IMR-90 (cell line): ENCODE measurements at regions not wholly inside any gene's neighbourhood (a gene's known extent, or its start where the extent isn't known, plus 50 kb on each side); places are given as distances from the start of the nearest gene placed in this dataset.

ENCODE experiments used
- ATAC-seq: fragments of 200-7000 bp; cut with Tn5 transposase; 2 replicates; pipeline ENCODE4 v1.9.1; 2020; ENCODE audit warnings: low read depth, mild to moderate bottlenecking, moderate library complexity
- BruUV-seq: library from RNA; stranded (reverse); fragments of 400-500 nt; replicated peaks from 2 replicates; lab custom pipeline; 2021; lab: Mats Ljungman, UMichigan
- CTCF ChIA-PET: fragments of 300-600 bp; formaldehyde crosslinking; extraction: SDS; loops from one replicate; lab custom pipeline; 2021; ENCODE audit warnings: antibody characterized with exemption; lab: Yijun Ruan, JAX
- POLR2A ChIA-PET: fragments of 300-600 bp; sonication (Branson Sonifier 250); formaldehyde crosslinking; loops from one replicate; lab custom pipeline; 2022; ENCODE audit warnings: antibody characterized with exemption; ENCODE audit not compliant: unreplicated experiment; lab: Charles Lee
- DNase-seq: peaks from one replicate; pipeline ENCODE4 v3.0.0; 2013
- H2AFZ ChIP-seq: replicated peaks from 2 replicates; pipeline ENCODE3; 2013; ENCODE audit warnings: low read length, mild to moderate bottlenecking; ENCODE audit not compliant: poor library complexity
- H2AK5ac ChIP-seq: 2 replicates; pipeline ENCODE4 v1.6.1; 2013; ENCODE audit warnings: low read depth, low read length, inconsistent platforms
- H2AK9ac ChIP-seq: replicated peaks from 2 replicates; pipeline ENCODE3; 2013; ENCODE audit warnings: mild to moderate bottlenecking, low read depth, low read length, moderate library complexity; ENCODE audit not compliant: poor library complexity
- H2BK120ac ChIP-seq: 2 replicates; pipeline ENCODE4 v1.6.1; 2013; ENCODE audit warnings: low read depth, low read length, inconsistent platforms
- H2BK15ac ChIP-seq: 3 replicates; pipeline ENCODE4 v1.6.1; 2013; ENCODE audit warnings: low read depth, low read length, inconsistent platforms
- H2BK20ac ChIP-seq: 2 replicates; pipeline ENCODE4 v1.6.1; 2013; ENCODE audit warnings: low read depth, mild to moderate bottlenecking, inconsistent platforms, low read length, moderate library complexity
- H2BK5ac ChIP-seq: 2 replicates; pipeline ENCODE4 v1.6.1; 2013; ENCODE audit warnings: mild to moderate bottlenecking, low read depth, low read length, inconsistent platforms; ENCODE audit not compliant: poor library complexity, severe bottlenecking
- H3K14ac ChIP-seq: replicated peaks from 2 replicates; pipeline ENCODE4 v1.6.1; 2013; ENCODE audit warnings: low read depth, low read length, inconsistent platforms
- H3K18ac ChIP-seq: 2 replicates; pipeline ENCODE4 v1.6.1; 2013; ENCODE audit warnings: low read depth, low read length, control low read depth
- H3K23ac ChIP-seq: 2 replicates; pipeline ENCODE4 v1.6.1; 2013; ENCODE audit warnings: low read depth, low read length, inconsistent platforms
- H3K27ac ChIP-seq: 2 replicates; pipeline ENCODE4 v1.5.1; 2013; ENCODE audit warnings: mild to moderate bottlenecking, control low read depth, low read length; ENCODE audit not compliant: insufficient read depth
- H3K27me3 ChIP-seq: 2 replicates; pipeline ENCODE4 v1.6.1; 2013; ENCODE audit warnings: low read length; ENCODE audit not compliant: control insufficient read depth, insufficient read depth
- H3K36me3 ChIP-seq: 2 replicates; pipeline ENCODE4 v1.6.1; 2013; ENCODE audit warnings: low read length, mixed read lengths; ENCODE audit not compliant: control insufficient read depth, insufficient read depth
- H3K4ac ChIP-seq: 2 replicates; pipeline ENCODE4 v1.6.1; 2013; ENCODE audit warnings: low read depth, low read length, inconsistent platforms
- H3K4me1 ChIP-seq: 2 replicates; pipeline ENCODE4 v1.6.1; 2013; ENCODE audit warnings: low read length, mixed read lengths; ENCODE audit not compliant: control insufficient read depth, insufficient read depth
- H3K4me2 ChIP-seq: 2 replicates; pipeline ENCODE4 v1.6.1; 2013; ENCODE audit warnings: low read depth, mild to moderate bottlenecking, control low read depth, low read length, moderate library complexity
- H3K4me3 ChIP-seq: 2 replicates; pipeline ENCODE4 v1.5.1; 2013; ENCODE audit warnings: low read depth, mild to moderate bottlenecking, control low read depth, low read length, moderate library complexity; ENCODE audit not compliant: insufficient read depth
- H3K56ac ChIP-seq: 2 replicates; pipeline ENCODE4 v1.6.1; 2013; ENCODE audit warnings: low read length, inconsistent platforms; ENCODE audit not compliant: insufficient read depth; ENCODE audit errors: extremely low read depth
- H3K79me1 ChIP-seq, 2 experiments: 2 replicates each; pipeline ENCODE4 v1.6.1; 2013; ENCODE audit warnings: low read length in 2 of 2, inconsistent platforms in 1 of 2, low read depth in 1 of 2
- H3K9ac ChIP-seq: 2 replicates; pipeline ENCODE4 v1.6.1; 2013; ENCODE audit warnings: low read depth, low read length, control low read depth
- H3K9me1 ChIP-seq: 2 replicates; pipeline ENCODE4 v1.6.1; 2013; ENCODE audit warnings: low read length, inconsistent platforms; ENCODE audit not compliant: insufficient read depth
- H3K9me3 ChIP-seq: 2 replicates; pipeline ENCODE4 v1.6.1; 2013; ENCODE audit warnings: low read length; ENCODE audit not compliant: control insufficient read depth, insufficient read depth
- H4K20me1 ChIP-seq: 2 replicates; pipeline ENCODE4 v1.6.1; 2013; ENCODE audit warnings: low read length, inconsistent platforms; ENCODE audit not compliant: insufficient read depth
- H4K5ac ChIP-seq: 2 replicates; pipeline ENCODE4 v1.6.1; 2013; ENCODE audit warnings: mild to moderate bottlenecking, low read depth, low read length, control low read depth
- H4K8ac ChIP-seq, 2 experiments: 2 replicates each; pipeline ENCODE4 v1.6.1; 2013; ENCODE audit warnings: low read depth in 2 of 2, low read length in 2 of 2, control low read depth in 1 of 2, inconsistent platforms in 1 of 2
- H4K91ac ChIP-seq: 2 replicates; pipeline ENCODE4 v1.6.1; 2013; ENCODE audit warnings: low read depth, low read length, inconsistent platforms; ENCODE audit not compliant: insufficient read depth
- BHLHE40 ChIP-seq: fragments of 150-350 bp; IDR thresholded peaks from 2 replicates; pipeline ENCODE4 v1.6.1; 2016; ENCODE audit warnings: mild to moderate bottlenecking, low read depth, low read length
- CEBPB ChIP-seq: IDR thresholded peaks from 2 replicates; pipeline ENCODE4 v1.6.1; 2012; ENCODE audit warnings: low read depth, low read length, improper control_type of control experiment
- FOS ChIP-seq: fragments of 150-350 bp; IDR thresholded peaks from 2 replicates; pipeline ENCODE4 v1.6.1; 2016; ENCODE audit warnings: low read depth, low read length
- MAFK ChIP-seq: IDR thresholded peaks from 2 replicates; pipeline ENCODE4 v1.6.1; 2012; ENCODE audit warnings: low read depth, low read length, improper control_type of control experiment
- MAZ ChIP-seq: IDR thresholded peaks from 2 replicates; pipeline ENCODE4 v1.6.1; 2012; ENCODE audit warnings: low read depth, mild to moderate bottlenecking, low read length, improper control_type of control experiment, moderate library complexity, borderline replicate concordance
- MXI1 ChIP-seq: IDR thresholded peaks from 2 replicates; pipeline ENCODE4 v1.6.1; 2012; ENCODE audit warnings: low read depth, mild to moderate bottlenecking, low read length, moderate library complexity, borderline replicate concordance
- NFE2L2 ChIP-seq: fragments of 150-350 bp; IDR thresholded peaks from 2 replicates; pipeline ENCODE4 v1.6.1; 2016; ENCODE audit warnings: low read depth, mild to moderate bottlenecking, low read length
- RAD21 ChIP-seq: IDR thresholded peaks from 2 replicates; pipeline ENCODE4 v1.6.1; 2012; ENCODE audit warnings: low read length, improper control_type of control experiment
- RCOR1 ChIP-seq: IDR thresholded peaks from 2 replicates; pipeline ENCODE4 v1.6.1; 2012; ENCODE audit warnings: mild to moderate bottlenecking, low read length, improper control_type of control experiment; ENCODE audit not compliant: insufficient replicate concordance
- RFX5 ChIP-seq: IDR thresholded peaks from 2 replicates; pipeline ENCODE4 v1.8.0; 2012; ENCODE audit warnings: low read depth, mild to moderate bottlenecking, low read length, moderate library complexity
- SMC3 ChIP-seq: fragments of 150-350 bp; IDR thresholded peaks from 2 replicates; pipeline ENCODE4 v1.6.1; 2016; ENCODE audit warnings: low read depth, mild to moderate bottlenecking, antibody characterized with exemption, low read length, moderate library complexity
- WGBS, 2 experiments: methylation state at CpG; one replicate each; pipeline versions ENCODE4 v1.1.5 to v1.1.7; 2013; ENCODE audit warnings: missing lambda C conversion rate in 2 of 2; ENCODE audit not compliant: insufficient read length in 1 of 2; ENCODE audit errors: extremely low coverage in 2 of 2; 5-methylcytosine and 5-hydroxymethylcytosine counted together
- dilution Hi-C: fragments of 300-500 bp; cut with HindIII; formaldehyde crosslinking; loops from one replicate; pipeline ENCODE4 v1.14.3; 2018; ENCODE audit warnings: low sequenced_read_pairs; ENCODE audit not compliant: unreplicated experiment
- in situ Hi-C: fragments of 300-500 bp; cut with MboI; formaldehyde crosslinking; loops from 3 replicates; pipeline ENCODE4 v1.14.3; 2019; ENCODE audit warnings: low sequenced_read_pairs, inconsistent platforms, mixed read lengths
- intact Hi-C: fragments of 100-400 bp; cut with micrococcal nuclease; formaldehyde crosslinking; loops from 2 replicates; pipeline ENCODE4 v1.10.0; 2022
- TF ChIP-seq, protein P1 (sequence below): conservative IDR thresholded peaks from 2 replicates; pipeline ENCODE4 v1.5.1; 2012; ENCODE audit warnings: mild to moderate bottlenecking, low read depth, low read length, improper control_type of control experiment
- TF ChIP-seq, protein P2 (sequence below): fragments of 150-350 bp; IDR thresholded peaks from 2 replicates; pipeline ENCODE4 v1.6.1; 2016; ENCODE audit warnings: low read depth, mild to moderate bottlenecking, low read length, moderate library complexity, borderline replicate concordance
- TF ChIP-seq, protein P3 (sequence below): fragments of 150-350 bp; IDR thresholded peaks from 2 replicates; pipeline ENCODE4 v1.6.1; 2017; ENCODE audit warnings: mild to moderate bottlenecking, antibody characterized with exemption, low read length, low read depth

DNA sequence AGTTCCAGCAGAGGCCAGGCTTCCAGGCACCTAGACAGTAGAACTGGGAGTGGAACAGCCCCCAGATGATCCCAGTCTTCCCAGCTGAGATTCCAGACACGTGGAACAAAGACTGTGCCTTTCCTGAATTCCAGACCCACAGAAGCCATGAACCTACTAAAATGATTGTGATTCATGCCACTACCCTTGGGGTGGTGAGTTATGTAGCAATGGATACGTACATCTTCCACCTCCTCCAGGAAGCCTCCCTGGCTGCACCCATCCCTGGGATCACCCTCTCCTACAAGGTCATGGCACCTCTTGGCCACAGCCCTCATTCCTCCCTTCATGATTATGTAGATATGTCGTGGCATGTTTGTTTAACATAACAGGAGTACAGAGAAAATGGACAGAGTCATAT, 83.4 kb downstream of the NPTX2 start:
- BruUV-seq: no TSS peak
- Histone ChIP-seq H2AK5ac (no peak overlapping the region), H2BK20ac (no peak overlapping the region), H3K23ac (no peak overlapping the region), H3K27ac (no peak overlapping the region), H3K56ac (no peak overlapping the region), H3K4me3 (no peak overlapping the region), H3K18ac (no peak overlapping the region), H3K14ac (no peak overlapping the region), H4K5ac (no peak overlapping the region), H3K36me3 (no peaks in the 10 kb centered on the region), H2AFZ (no peak overlapping the region), H3K9me3 (peaks cover 14% of the 10 kb centered on the region), H4K8ac (no peak overlapping the region), H2BK120ac (no peak overlapping the region), H3K9ac (no peak overlapping the region), H2AK9ac (no peak overlapping the region), H3K4ac (no peak overlapping the region), H3K9me1 (no peaks in the 10 kb centered on the region), H3K79me1 (no peaks in the 10 kb centered on the region), H4K20me1 (no peaks in the 10 kb centered on the region), H2BK15ac (no peak overlapping the region), H2BK5ac (no peak overlapping the region), H3K4me1 (no peaks in the 10 kb centered on the region), H3K4me2 (no peak overlapping the region), H4K91ac (no peak overlapping the region), H3K27me3 (no peaks in the 10 kb centered on the region)
- no peak for TF ChIP-seq MAZ
- no peak for TF ChIP-seq MAFK
- no peak for TF ChIP-seq FOS
- TF ChIP-seq, protein P1, sequence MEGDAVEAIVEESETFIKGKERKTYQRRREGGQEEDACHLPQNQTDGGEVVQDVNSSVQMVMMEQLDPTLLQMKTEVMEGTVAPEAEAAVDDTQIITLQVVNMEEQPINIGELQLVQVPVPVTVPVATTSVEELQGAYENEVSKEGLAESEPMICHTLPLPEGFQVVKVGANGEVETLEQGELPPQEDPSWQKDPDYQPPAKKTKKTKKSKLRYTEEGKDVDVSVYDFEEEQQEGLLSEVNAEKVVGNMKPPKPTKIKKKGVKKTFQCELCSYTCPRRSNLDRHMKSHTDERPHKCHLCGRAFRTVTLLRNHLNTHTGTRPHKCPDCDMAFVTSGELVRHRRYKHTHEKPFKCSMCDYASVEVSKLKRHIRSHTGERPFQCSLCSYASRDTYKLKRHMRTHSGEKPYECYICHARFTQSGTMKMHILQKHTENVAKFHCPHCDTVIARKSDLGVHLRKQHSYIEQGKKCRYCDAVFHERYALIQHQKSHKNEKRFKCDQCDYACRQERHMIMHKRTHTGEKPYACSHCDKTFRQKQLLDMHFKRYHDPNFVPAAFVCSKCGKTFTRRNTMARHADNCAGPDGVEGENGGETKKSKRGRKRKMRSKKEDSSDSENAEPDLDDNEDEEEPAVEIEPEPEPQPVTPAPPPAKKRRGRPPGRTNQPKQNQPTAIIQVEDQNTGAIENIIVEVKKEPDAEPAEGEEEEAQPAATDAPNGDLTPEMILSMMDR: no peak
- no peak for TF ChIP-seq RFX5
- TF ChIP-seq NFE2L2: no peak
- no peak for TF ChIP-seq BHLHE40
- no peak for TF ChIP-seq RAD21
- no peak for TF ChIP-seq MXI1
- TF ChIP-seq, protein P2, sequence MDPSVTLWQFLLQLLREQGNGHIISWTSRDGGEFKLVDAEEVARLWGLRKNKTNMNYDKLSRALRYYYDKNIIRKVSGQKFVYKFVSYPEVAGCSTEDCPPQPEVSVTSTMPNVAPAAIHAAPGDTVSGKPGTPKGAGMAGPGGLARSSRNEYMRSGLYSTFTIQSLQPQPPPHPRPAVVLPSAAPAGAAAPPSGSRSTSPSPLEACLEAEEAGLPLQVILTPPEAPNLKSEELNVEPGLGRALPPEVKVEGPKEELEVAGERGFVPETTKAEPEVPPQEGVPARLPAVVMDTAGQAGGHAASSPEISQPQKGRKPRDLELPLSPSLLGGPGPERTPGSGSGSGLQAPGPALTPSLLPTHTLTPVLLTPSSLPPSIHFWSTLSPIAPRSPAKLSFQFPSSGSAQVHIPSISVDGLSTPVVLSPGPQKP: no peak
- TF ChIP-seq, protein P3, sequence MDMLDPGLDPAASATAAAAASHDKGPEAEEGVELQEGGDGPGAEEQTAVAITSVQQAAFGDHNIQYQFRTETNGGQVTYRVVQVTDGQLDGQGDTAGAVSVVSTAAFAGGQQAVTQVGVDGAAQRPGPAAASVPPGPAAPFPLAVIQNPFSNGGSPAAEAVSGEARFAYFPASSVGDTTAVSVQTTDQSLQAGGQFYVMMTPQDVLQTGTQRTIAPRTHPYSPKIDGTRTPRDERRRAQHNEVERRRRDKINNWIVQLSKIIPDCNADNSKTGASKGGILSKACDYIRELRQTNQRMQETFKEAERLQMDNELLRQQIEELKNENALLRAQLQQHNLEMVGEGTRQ: no peak
- no peak for TF ChIP-seq CEBPB
- TF ChIP-seq RCOR1: no peak
- TF ChIP-seq SMC3: no peak
- ChIA-PET POLR2A (no interaction called here), CTCF (no interaction called here)
- dilution Hi-C loops (no loop called here), in situ Hi-C loops (no loop called here), intact Hi-C loops (no loop called here)
- ATAC-seq: no peak
- DNase-seq: no peak
- no CpG with 5 or more reads among the region's 3 CpGs for WGBS, 2 experiments
